HepG2 (cell line): ENCODE measurements at regions not wholly inside any gene's neighbourhood (a gene's known extent, or its start where the extent isn't known, plus 50 kb on each side); places are given as distances from the start of the nearest gene placed in this dataset.

Experiments used
- DPF2 ChIP-seq: sonication (generic); formaldehyde crosslinking; IDR thresholded peaks from 2 replicates; pipeline ENCODE4 v1.4.0; 2020; ENCODE audit warnings: mild to moderate bottlenecking, low read depth, missing genetic modification reagents, borderline replicate concordance
- JUNB ChIP-seq: sonication (generic); formaldehyde crosslinking; IDR thresholded peaks from 2 replicates; pipeline ENCODE4 v1.8.0; 2022; ENCODE audit warnings: missing genetic modification reagents, mild to moderate bottlenecking, borderline replicate concordance
- MAX ChIP-seq: IDR thresholded peaks from 2 replicates; pipeline ENCODE4 v1.6.1; 2012; ENCODE audit warnings: inconsistent platforms
- PHF8 ChIP-seq: sonication (generic); formaldehyde crosslinking; IDR thresholded peaks from 2 replicates; pipeline ENCODE4 v1.5.0; 2020; ENCODE audit warnings: missing genetic modification reagents
- POLR2A ChIP-seq, 2 experiments: IDR thresholded peaks; 2 replicates each; pipeline ENCODE4 v1.6.1; 2011; ENCODE audit warnings: low read depth in 2 of 2, low read length in 2 of 2, mild to moderate bottlenecking in 1 of 2, moderate library complexity in 1 of 2; ENCODE audit not compliant: insufficient read depth in 1 of 2
- SMARCE1 ChIP-seq: fragments of 450-650 bp; IDR thresholded peaks from 2 replicates; pipeline ENCODE4 v1.6.1; 2017; ENCODE audit warnings: borderline replicate concordance
- SUZ12 ChIP-seq: fragments of 150-350 bp; IDR thresholded peaks from 2 replicates; pipeline ENCODE4 v1.6.1; 2014; ENCODE audit warnings: low read depth, low read length
- TF ChIP-seq, protein P1 (sequence below): sonication (generic); formaldehyde crosslinking; IDR thresholded peaks from 2 replicates; pipeline ENCODE4 v1.5.0; 2020; ENCODE audit warnings: mild to moderate bottlenecking, missing genetic modification reagents, moderate library complexity
- TF ChIP-seq, protein P2 (sequence below): sonication (generic); formaldehyde crosslinking; IDR thresholded peaks from 2 replicates; pipeline ENCODE4 v1.4.0; 2020; ENCODE audit warnings: mild to moderate bottlenecking, low read depth, missing genetic modification reagents
- TF ChIP-seq, protein P3 (sequence below): sonication (generic); formaldehyde crosslinking; IDR thresholded peaks from 2 replicates; pipeline ENCODE4 v1.8.1; 2023; ENCODE audit warnings: mild to moderate bottlenecking, missing genetic modification reagents, borderline replicate concordance

DNA sequence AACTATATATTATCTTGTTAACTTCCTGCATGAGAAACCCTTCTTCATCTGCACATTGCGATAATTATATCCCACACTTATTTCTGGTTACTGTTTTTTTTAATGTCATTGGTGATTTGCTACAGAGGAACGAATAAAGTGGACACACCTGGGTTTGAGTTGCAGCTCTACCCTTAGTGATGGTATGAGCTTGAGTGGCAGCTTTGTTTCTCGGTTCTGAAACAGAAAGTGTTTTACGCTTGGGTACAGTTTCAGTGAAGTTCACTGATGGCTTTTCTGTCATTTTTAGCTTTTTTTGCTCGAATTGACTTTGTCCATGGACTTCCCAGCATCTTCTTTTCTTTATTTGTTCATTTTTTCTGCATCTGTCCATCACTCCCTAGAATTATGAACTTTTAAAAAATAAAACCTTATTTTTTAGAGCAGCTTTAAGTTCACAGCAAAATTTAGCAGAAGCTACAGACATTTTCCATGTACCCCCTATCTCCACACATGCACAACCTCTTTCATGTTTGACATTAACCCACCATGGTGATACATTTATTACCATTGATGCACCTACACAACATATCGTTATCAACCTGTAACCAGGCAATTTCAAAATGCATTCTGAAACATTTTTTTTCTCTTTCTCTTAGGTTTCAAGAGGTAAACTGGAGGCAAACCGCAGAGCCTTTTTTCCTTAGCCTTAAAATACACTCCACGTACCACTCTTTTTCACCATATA lies 1041.6 kb upstream of the PRKX start:
- TF ChIP-seq SUZ12 (no peak), MAX (no peak), SMARCE1 (no peak), JUNB (no peak), POLR2A (IDR thresholded peaks at IDR 0.05; ENCODE audit: insufficient read depth in 1 of 2, low read depth in 2 of 2, low read length in 2 of 2) (no peak), PHF8 (CRISPR knock-in tag) (no peak), DPF2 (CRISPR knock-in tag) (no peak)
- TF ChIP-seq, protein P1, sequence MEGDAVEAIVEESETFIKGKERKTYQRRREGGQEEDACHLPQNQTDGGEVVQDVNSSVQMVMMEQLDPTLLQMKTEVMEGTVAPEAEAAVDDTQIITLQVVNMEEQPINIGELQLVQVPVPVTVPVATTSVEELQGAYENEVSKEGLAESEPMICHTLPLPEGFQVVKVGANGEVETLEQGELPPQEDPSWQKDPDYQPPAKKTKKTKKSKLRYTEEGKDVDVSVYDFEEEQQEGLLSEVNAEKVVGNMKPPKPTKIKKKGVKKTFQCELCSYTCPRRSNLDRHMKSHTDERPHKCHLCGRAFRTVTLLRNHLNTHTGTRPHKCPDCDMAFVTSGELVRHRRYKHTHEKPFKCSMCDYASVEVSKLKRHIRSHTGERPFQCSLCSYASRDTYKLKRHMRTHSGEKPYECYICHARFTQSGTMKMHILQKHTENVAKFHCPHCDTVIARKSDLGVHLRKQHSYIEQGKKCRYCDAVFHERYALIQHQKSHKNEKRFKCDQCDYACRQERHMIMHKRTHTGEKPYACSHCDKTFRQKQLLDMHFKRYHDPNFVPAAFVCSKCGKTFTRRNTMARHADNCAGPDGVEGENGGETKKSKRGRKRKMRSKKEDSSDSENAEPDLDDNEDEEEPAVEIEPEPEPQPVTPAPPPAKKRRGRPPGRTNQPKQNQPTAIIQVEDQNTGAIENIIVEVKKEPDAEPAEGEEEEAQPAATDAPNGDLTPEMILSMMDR = no peak
- TF ChIP-seq, protein P2, sequence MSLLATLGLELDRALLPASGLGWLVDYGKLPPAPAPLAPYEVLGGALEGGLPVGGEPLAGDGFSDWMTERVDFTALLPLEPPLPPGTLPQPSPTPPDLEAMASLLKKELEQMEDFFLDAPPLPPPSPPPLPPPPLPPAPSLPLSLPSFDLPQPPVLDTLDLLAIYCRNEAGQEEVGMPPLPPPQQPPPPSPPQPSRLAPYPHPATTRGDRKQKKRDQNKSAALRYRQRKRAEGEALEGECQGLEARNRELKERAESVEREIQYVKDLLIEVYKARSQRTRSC (CRISPR knock-in tag) = no peak
- TF ChIP-seq, protein P3, sequence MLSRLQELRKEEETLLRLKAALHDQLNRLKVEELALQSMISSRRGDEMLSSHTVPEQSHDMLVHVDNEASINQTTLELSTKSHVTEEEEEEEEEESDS (CRISPR knock-in tag) = no peak
